ENCODE measurements at regions not wholly inside any gene's neighbourhood (a gene's known extent, or its start where the extent isn't known, plus 50 kb on each side); places are given as distances from the start of the nearest gene placed in this dataset.
"Not testable (repeated sequence)": the region's sequence is repeated elsewhere in the genome, so short reads cannot be mapped to it uniquely, and the experiment has no call there.

- no peak for DNase-seq
These were observed 192.3 kb downstream of the TMEM200A start for GRCh38 chr6:130558131-130558530.

- DNase-seq = no peak
These were observed 193.3 kb downstream of the TMEM200A start for GRCh38 chr6:130559166-130559565.

- DNase-seq = no peak
These were observed 194.4 kb downstream of the TMEM200A start for GRCh38 chr6:130560231-130560630.

- DNase-seq = not testable (repeated sequence)
These were observed 195.3 kb downstream of the TMEM200A start for GRCh38 chr6:130561159-130561558.

- DNase-seq = no peak
These were observed 199.9 kb downstream of the TMEM200A start for GRCh38 chr6:130565696-130566095.

- no peak for DNase-seq
These were observed 208.3 kb downstream of the TMEM200A start for GRCh38 chr6:130574146-130574545.

GRCh38 chr6:130575557-130575956 lies 209.7 kb downstream of the TMEM200A start:
- DNase-seq = no peak

GRCh38 chr6:130575971-130576370 lies 210.2 kb downstream of the TMEM200A start:
- no peak for DNase-seq

- no peak for DNase-seq
These were observed 211.5 kb downstream of the TMEM200A start for GRCh38 chr6:130577178-130577919.

GRCh38 chr6:130578713-130579112 lies 212.9 kb downstream of the TMEM200A start:
- DNase-seq = no peak

GRCh38 chr6:130583268-130583667 lies 217.5 kb downstream of the TMEM200A start:
- DNase-seq = no peak

GRCh38 chr6:130585587-130585986 lies 219.8 kb downstream of the TMEM200A start:
- no peak for DNase-seq

GRCh38 chr6:130587778-130588520 lies 222.1 kb downstream of the TMEM200A start:
- no peak for DNase-seq

- no peak for DNase-seq
These were observed 227.4 kb downstream of the TMEM200A start for GRCh38 chr6:130593200-130593599.

- DNase-seq = no peak
These were observed 228.1 kb downstream of the TMEM200A start for GRCh38 chr6:130593948-130594347.

GRCh38 chr6:130598021-130598989 lies 228.9 kb upstream of the SMLR1 start:
- DNase-seq = no peak

GRCh38 chr6:130600880-130601341 lies 226.3 kb upstream of the SMLR1 start:
- no peak for DNase-seq

GRCh38 chr6:130602151-130602770 lies 224.9 kb upstream of the SMLR1 start:
- no peak for DNase-seq

- DNase-seq = no peak
These were observed 223.8 kb upstream of the SMLR1 start for GRCh38 chr6:130603391-130603790.

- no peak for DNase-seq
These were observed 222.3 kb upstream of the SMLR1 start for GRCh38 chr6:130604841-130605399.

- no peak for DNase-seq
These were observed 216.9 kb upstream of the SMLR1 start for GRCh38 chr6:130610303-130610702.

- DNase-seq = no peak
These were observed 215.8 kb upstream of the SMLR1 start for GRCh38 chr6:130611366-130611765.

Data from right forelimb (tissue), 1 donor.